Ovary (tissue), 7 donors: ENCODE measurements at regions not wholly inside any gene's neighbourhood (a gene's known extent, or its start where the extent isn't known, plus 50 kb on each side); places are given as distances from the start of the nearest gene placed in this dataset.

Experiments used
- DNase-seq, 5 donors: peaks; one replicate each; pipeline ENCODE4 v3.0.0-alpha.2; 2019 to 2020
- H3K27ac ChIP-seq, 2 donors: fragments of 200-600 bp; one replicate each; pipeline versions ENCODE4 v1.5.1 to v1.8.0; 2019 to 2022
- H3K27me3 ChIP-seq: fragments of 200-600 bp; one replicate; pipeline ENCODE4 v1.8.0; 2022
- H3K36me3 ChIP-seq: fragments of 200-600 bp; sonication (generic); one replicate; pipeline ENCODE4 v1.5.1; 2019
- H3K4me1 ChIP-seq: one replicate; pipeline ENCODE4 v1.8.1; 2013; ENCODE audit warnings: mild to moderate bottlenecking, moderate library complexity; ENCODE audit not compliant: insufficient read depth
- H3K4me3 ChIP-seq: fragments of 200-600 bp; sonication (generic); one replicate; pipeline ENCODE4 v1.5.1; 2017
- H3K9me3 ChIP-seq, 2 donors: fragments of 200-600 bp in 1 of 2; sonication (generic) in 1 of 2; one replicate each; pipeline versions ENCODE4 v1.5.1 to v1.8.1; 2013 to 2019; ENCODE audit warnings: mild to moderate bottlenecking in 1 of 2, moderate library complexity in 1 of 2
- EP300 ChIP-seq: sonication (generic); formaldehyde crosslinking; IDR thresholded peaks from one replicate; pipeline ENCODE4 v1.6.1; 2017; ENCODE audit warnings: antibody characterized with exemption
- POLR2A ChIP-seq: fragments of 450-650 bp; IDR thresholded peaks from one replicate; pipeline ENCODE4 v1.6.1; 2017; ENCODE audit warnings: antibody characterized with exemption, mild to moderate bottlenecking, moderate library complexity
- WGBS, 3 donors: extraction: QIAGEN DNeasy Blood & Tissue Kit in 1 of 3; methylation state at CpG; one replicate each; pipeline versions ENCODE4 v1.1.5 to v1.1.7; 2013 to 2017; 5-methylcytosine and 5-hydroxymethylcytosine counted together
- intact Hi-C, 4 donors: fragments of 100-400 bp; cut with DNase I; formaldehyde crosslinking; loops; one replicate each; pipeline versions ENCODE4 v1.11.0 to v1.15.1; 2022 to 2023
- TF ChIP-seq, protein P1 (sequence below), 3 donors: fragments of 450-650 bp in 2 of 3; fragments of 200-600 bp in 1 of 3; IDR thresholded peaks; one replicate each; pipeline versions ENCODE4 v1.5.1 to v1.8.0; 2016 to 2022; ENCODE audit warnings: antibody characterized with exemption in 3 of 3, mild to moderate bottlenecking in 1 of 3
- donor health status: DM: no; HTN: no; CAD: no; lungs with moderate emphysema.
- donor health status: DM: no; HTN: no; CAD: no.
- donor health status: Bipolar disorder and iron deficiency.
- donor health status: DM: no; HTN: no; CAD: no.
- donor health status: DM: yes; HTN: yes; CAD: no.

DNA sequence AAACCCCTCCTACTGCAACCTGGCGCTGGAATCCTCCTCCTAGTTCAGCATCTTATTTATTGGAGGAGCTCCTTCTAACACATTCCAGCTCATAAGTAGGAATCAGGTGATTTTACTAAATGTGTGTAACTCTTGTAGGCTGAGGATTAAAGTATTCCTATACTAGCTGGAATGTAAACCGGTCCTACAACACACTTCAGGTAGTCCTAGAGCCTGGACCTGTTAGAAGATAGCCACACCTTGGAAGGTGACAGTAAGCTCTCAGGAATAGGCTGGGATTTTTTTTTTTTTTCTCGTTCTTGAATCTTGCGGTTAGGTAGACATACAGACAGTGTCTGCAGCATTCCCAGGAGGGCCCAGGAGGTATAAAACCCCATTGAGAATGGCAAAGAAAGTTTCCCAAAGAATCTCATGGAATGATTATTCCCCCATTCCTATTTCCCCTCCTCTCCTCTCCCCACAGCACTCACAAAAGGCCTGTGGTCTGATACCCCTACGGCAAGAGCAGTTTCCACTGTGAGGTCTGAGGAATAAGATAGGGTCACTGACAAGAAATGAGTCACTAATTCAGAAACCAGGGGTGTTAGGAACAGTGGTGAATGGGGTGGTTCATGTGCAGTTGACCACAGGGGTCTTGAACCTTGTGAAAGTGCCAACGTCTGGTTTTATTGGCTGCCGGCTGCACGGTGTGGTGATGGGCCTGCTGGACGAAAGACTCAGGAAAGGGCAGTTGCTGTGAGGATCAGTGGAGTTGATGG is 267.1 kb downstream of the UTP18 start:
- Histone ChIP-seq H3K9me3 (no peaks in the 10 kb centered on the region), H3K4me3 (no peak overlapping the region), H3K4me1 (peaks cover 1% of the 10 kb centered on the region), H3K27ac (no peak overlapping the region), H3K36me3 (no peaks in the 10 kb centered on the region), H3K27me3 (no peaks in the 10 kb centered on the region)
- WGBS, 3 donors: 89 to 90% (median 90%) methylated on average over 9 of the region's 9 CpGs
- intact Hi-C loops: no loop called here
- TF ChIP-seq, protein P1, sequence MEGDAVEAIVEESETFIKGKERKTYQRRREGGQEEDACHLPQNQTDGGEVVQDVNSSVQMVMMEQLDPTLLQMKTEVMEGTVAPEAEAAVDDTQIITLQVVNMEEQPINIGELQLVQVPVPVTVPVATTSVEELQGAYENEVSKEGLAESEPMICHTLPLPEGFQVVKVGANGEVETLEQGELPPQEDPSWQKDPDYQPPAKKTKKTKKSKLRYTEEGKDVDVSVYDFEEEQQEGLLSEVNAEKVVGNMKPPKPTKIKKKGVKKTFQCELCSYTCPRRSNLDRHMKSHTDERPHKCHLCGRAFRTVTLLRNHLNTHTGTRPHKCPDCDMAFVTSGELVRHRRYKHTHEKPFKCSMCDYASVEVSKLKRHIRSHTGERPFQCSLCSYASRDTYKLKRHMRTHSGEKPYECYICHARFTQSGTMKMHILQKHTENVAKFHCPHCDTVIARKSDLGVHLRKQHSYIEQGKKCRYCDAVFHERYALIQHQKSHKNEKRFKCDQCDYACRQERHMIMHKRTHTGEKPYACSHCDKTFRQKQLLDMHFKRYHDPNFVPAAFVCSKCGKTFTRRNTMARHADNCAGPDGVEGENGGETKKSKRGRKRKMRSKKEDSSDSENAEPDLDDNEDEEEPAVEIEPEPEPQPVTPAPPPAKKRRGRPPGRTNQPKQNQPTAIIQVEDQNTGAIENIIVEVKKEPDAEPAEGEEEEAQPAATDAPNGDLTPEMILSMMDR (IDR thresholded peaks at IDR 0.05): no peak
- TF ChIP-seq POLR2A (no peak), EP300 (no peak)
- DNase-seq: no peak

DNA sequence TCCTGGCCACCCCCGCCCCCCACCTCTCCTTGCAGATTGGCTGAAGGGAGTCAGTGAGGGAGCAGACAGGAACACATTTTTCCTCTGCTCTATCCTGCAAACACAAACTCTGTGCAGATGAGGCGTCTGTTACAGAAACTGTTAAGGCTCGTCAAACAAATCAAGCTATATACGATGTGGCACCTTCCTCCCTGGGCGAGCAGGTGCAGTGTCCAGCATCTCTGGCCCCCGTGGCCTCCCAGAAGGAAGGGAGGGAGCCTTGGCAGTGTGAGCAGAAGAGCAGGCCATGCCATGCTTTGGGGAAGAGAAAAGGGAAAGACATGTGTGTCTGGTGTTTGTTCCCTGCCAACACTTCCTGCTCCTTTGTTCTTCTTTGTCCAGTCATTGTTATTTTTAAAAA is 267.8 kb downstream of the UTP18 start:
- H3K4me1 ChIP-seq: no peaks in the 10 kb centered on the region
- 72 to 78% (median 77%) methylated on average over 6 of the region's 6 CpGs for WGBS, 3 donors
- no peaks in the 10 kb centered on the region for H3K9me3 ChIP-seq
- no peak for DNase-seq
- intact Hi-C loops: no loop called here
- no peak overlapping the region for H3K27ac ChIP-seq
- H3K36me3 ChIP-seq: no peaks in the 10 kb centered on the region
- TF ChIP-seq POLR2A (no peak), EP300 (no peak)
- TF ChIP-seq, protein P1 (IDR thresholded peaks at IDR 0.05): no peak
- no peak overlapping the region for H3K4me3 ChIP-seq
- no peaks in the 10 kb centered on the region for H3K27me3 ChIP-seq

DNA sequence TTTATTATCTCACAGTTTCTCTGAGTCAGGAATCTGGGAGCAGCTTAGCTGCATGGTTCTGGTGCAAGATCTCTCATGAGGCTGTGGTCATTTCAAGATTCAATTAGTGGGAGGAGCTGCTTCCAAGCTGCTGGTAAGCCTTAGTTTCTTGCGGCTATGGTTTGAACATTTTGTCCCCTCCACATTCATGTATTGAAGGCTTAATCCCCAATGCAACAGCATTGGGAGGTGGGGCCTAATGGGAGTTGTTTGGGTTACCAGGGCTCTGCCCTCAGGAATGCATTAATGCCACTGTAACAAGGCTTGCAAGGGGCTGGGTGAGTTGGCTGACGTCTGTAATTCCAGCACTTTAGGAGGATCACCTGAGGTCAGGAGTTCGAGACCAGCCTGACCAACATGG is 272.9 kb downstream of the UTP18 start:
- Histone ChIP-seq H3K9me3 (no peaks in the 10 kb centered on the region), H3K4me1 (no peaks in the 10 kb centered on the region), H3K4me3 (no peak overlapping the region), H3K36me3 (no peaks in the 10 kb centered on the region), H3K27me3 (no peaks in the 10 kb centered on the region), H3K27ac (no peak overlapping the region)
- no peak for DNase-seq
- no peak for TF ChIP-seq POLR2A
- TF ChIP-seq, protein P1 (IDR thresholded peaks at IDR 0.05): no peak
- no peak for TF ChIP-seq EP300
- 87 to 94% (median 92%) methylated on average over 3 of the region's 3 CpGs for WGBS, 3 donors
- intact Hi-C loops: loop anchor here in 1 of 4 donors (10.0 kb wide), 1 partner anchor 238 kb away; no protein-coding TSS in a partner anchor

DNA sequence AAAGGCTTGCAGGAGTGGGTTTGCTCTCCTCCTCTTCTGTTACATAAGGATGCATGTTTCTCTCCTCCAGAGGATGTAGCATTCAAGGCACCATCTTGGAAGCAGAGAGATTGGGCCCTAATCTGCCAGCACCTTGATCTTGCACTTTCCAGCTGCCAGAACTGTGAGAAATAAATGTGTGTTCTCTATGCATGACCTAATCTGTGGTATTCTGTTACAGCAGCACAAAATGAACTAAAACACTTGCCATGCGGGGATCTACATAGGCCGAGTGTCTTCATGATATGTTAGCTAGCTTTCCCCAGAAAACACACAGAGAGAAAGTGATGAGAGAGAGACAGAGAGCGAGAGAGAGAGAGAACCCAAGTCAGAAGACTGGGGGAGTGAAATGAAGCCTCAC is 273.5 kb downstream of the UTP18 start:
- Histone ChIP-seq H3K27me3 (no peaks in the 10 kb centered on the region), H3K4me1 (no peaks in the 10 kb centered on the region), H3K27ac (no peak overlapping the region), H3K4me3 (no peak overlapping the region), H3K36me3 (no peaks in the 10 kb centered on the region), H3K9me3 (no peaks in the 10 kb centered on the region)
- intact Hi-C loops: loop anchor here in 1 of 4 donors (10.0 kb wide), 1 partner anchor 239 kb away; no protein-coding TSS in a partner anchor
- no peak for DNase-seq
- TF ChIP-seq, protein P1 (IDR thresholded peaks at IDR 0.05): no peak
- TF ChIP-seq POLR2A: no peak
- no peak for TF ChIP-seq EP300
- 93 to 95% (median 94%) methylated on average over 3 of the region's 3 CpGs for WGBS, 3 donors
